Peyer's patch (tissue), 4 donors: ENCODE measurements at regions not wholly inside any gene's neighbourhood (a gene's known extent, or its start where the extent isn't known, plus 50 kb on each side); places are given as distances from the start of the nearest gene placed in this dataset.

Experiments
- DNase-seq, 3 donors: peaks; one replicate each; pipeline ENCODE4 v3.0.0-alpha.2; 2017 to 2019
- H3K27ac ChIP-seq, 4 donors: fragments of 200-600 bp; sonication (generic); one replicate each; pipeline ENCODE4 v1.5.1; 2016 to 2019
- H3K27me3 ChIP-seq, 2 donors: fragments of 200-600 bp; sonication (generic); one replicate each; pipeline ENCODE4 v1.5.1; 2019
- H3K36me3 ChIP-seq, 3 donors: fragments of 200-600 bp; sonication (generic); one replicate each; pipeline ENCODE4 v1.5.1; 2016 to 2019
- H3K4me1 ChIP-seq, 4 donors: fragments of 200-600 bp; sonication (generic); one replicate each; pipeline ENCODE4 v1.5.1; 2016 to 2019
- H3K4me3 ChIP-seq, 4 donors: fragments of 200-600 bp; sonication (generic); 1 replicate in 3 of 4; 2 replicates in 1 of 4; pipeline ENCODE4 v1.5.1; 2016 to 2019; ENCODE audit warnings: mild to moderate bottlenecking in 1 of 4
- H3K9me3 ChIP-seq, 4 donors: fragments of 200-600 bp; sonication (generic); one replicate each; pipeline ENCODE4 v1.5.1; 2016 to 2019; ENCODE audit warnings: mild to moderate bottlenecking in 1 of 4
- CTCF ChIP-seq, 6 experiments: fragments of 450-650 bp in 4 of 6; fragments of 200-600 bp in 2 of 6; sonication (generic) in 1 of 6; IDR thresholded peaks; one replicate each; pipeline ENCODE4 v1.5.1; 2017 to 2019; ENCODE audit warnings: antibody characterized with exemption in 6 of 6, mild to moderate bottlenecking in 3 of 6, moderate library complexity in 1 of 6
- POLR2A ChIP-seq, 2 donors: fragments of 450-650 bp; IDR thresholded peaks; one replicate each; pipeline ENCODE4 v1.5.1; 2017; ENCODE audit warnings: antibody characterized with exemption in 2 of 2, mild to moderate bottlenecking in 2 of 2, moderate library complexity in 2 of 2

GRCh38 chr7:138244606-138245005, 168.3 kb downstream of the AKR1D1 start:
- TF ChIP-seq CTCF (IDR thresholded peaks at IDR 0.05) (no peak), POLR2A (IDR thresholded peaks at IDR 0.05) (no peak)
- DNase-seq: no peak
- Histone ChIP-seq H3K36me3 (no peaks in the 10 kb centered on the region), H3K27ac (no peak overlapping the region), H3K9me3 (peaks cover 0 to 4% (median 1%) of the 10 kb centered on the region in 4 donors), H3K4me1 (no peaks in the 10 kb centered on the region), H3K27me3 (no peaks in the 10 kb centered on the region), H3K4me3 (no peak overlapping the region)

- Histone ChIP-seq H3K4me3 (no peak overlapping the region), H3K36me3 (no peaks in the 10 kb centered on the region), H3K27ac (no peak overlapping the region), H3K9me3 (peaks cover 0 to 4% (median 1%) of the 10 kb centered on the region in 4 donors), H3K27me3 (no peaks in the 10 kb centered on the region), H3K4me1 (no peaks in the 10 kb centered on the region)
- TF ChIP-seq CTCF (IDR thresholded peaks at IDR 0.05) (no peak), POLR2A (IDR thresholded peaks at IDR 0.05) (no peak)
- DNase-seq: no peak
Measured at GRCh38 chr7:138245216-138245615, 169.0 kb downstream of the AKR1D1 start.

- TF ChIP-seq CTCF (IDR thresholded peaks at IDR 0.05): no peak
- no peak for TF ChIP-seq POLR2A (IDR thresholded peaks at IDR 0.05)
- Histone ChIP-seq H3K9me3 (peaks cover 0 to 4% (median 1%) of the 10 kb centered on the region in 4 donors), H3K27me3 (no peaks in the 10 kb centered on the region), H3K27ac (no peak overlapping the region), H3K4me3 (no peak overlapping the region), H3K36me3 (no peaks in the 10 kb centered on the region), H3K4me1 (no peaks in the 10 kb centered on the region)
- DNase-seq: no peak
Measured at GRCh38 chr7:138245682-138246081, 169.4 kb downstream of the AKR1D1 start.

GRCh38 chr7:138246428-138246827, 170.2 kb downstream of the AKR1D1 start:
- Histone ChIP-seq H3K9me3 (peaks cover 0 to 4% (median 1%) of the 10 kb centered on the region in 4 donors), H3K4me3 (no peak overlapping the region), H3K4me1 (no peaks in the 10 kb centered on the region), H3K36me3 (no peaks in the 10 kb centered on the region), H3K27ac (no peak overlapping the region), H3K27me3 (no peaks in the 10 kb centered on the region)
- TF ChIP-seq POLR2A (IDR thresholded peaks at IDR 0.05): no peak
- no peak for TF ChIP-seq CTCF (IDR thresholded peaks at IDR 0.05)
- DNase-seq: no peak

GRCh38 chr7:138247081-138247480, 170.8 kb downstream of the AKR1D1 start:
- Histone ChIP-seq H3K4me3 (no peak overlapping the region), H3K27me3 (no peaks in the 10 kb centered on the region), H3K27ac (no peak overlapping the region), H3K36me3 (no peaks in the 10 kb centered on the region), H3K9me3 (peaks cover 0 to 4% (median 1%) of the 10 kb centered on the region in 4 donors), H3K4me1 (no peaks in the 10 kb centered on the region)
- DNase-seq: no peak
- no peak for TF ChIP-seq CTCF (IDR thresholded peaks at IDR 0.05)
- TF ChIP-seq POLR2A (IDR thresholded peaks at IDR 0.05): no peak
